ENCODE measurements at regions not wholly inside any gene's neighbourhood (a gene's known extent, or its start where the extent isn't known, plus 50 kb on each side); places are given as distances from the start of the nearest gene placed in this dataset.

DNA sequence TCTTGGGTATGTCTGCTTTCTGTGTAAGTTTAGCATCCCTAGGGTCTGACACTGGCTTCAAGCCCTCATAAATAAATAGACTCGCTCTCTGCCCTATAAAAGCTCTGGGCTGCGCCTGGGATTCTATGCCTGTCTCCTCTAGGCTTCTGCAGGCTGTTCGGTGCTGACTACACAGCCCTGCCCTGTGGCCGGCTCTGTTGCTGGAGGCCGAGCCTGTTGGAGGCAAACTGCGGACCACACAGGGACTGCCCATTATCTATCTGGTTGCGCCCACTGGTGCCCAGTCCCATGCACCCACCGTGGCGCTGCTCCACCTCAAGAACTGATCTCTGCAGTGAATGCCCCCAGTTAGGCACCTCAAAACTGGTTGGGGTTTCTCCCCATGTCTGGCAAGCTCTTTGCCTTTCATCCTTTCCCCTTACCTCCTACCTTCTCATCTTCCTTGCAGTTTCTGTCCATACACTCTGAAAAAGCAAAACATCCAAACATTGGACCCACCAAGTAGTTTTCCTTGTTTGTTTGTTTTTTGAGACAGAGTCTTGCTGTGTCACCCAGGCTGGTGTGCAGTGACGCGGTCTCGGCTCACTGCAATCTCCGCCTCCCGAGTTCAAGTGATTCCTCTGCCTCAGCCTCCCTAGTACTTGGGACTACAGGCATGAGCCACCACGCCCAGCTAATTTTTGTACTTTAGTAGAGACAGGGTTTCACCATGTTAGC, 207.2 kb downstream of the ERCC6L2 start:
- TF ChIP-seq, protein P1, sequence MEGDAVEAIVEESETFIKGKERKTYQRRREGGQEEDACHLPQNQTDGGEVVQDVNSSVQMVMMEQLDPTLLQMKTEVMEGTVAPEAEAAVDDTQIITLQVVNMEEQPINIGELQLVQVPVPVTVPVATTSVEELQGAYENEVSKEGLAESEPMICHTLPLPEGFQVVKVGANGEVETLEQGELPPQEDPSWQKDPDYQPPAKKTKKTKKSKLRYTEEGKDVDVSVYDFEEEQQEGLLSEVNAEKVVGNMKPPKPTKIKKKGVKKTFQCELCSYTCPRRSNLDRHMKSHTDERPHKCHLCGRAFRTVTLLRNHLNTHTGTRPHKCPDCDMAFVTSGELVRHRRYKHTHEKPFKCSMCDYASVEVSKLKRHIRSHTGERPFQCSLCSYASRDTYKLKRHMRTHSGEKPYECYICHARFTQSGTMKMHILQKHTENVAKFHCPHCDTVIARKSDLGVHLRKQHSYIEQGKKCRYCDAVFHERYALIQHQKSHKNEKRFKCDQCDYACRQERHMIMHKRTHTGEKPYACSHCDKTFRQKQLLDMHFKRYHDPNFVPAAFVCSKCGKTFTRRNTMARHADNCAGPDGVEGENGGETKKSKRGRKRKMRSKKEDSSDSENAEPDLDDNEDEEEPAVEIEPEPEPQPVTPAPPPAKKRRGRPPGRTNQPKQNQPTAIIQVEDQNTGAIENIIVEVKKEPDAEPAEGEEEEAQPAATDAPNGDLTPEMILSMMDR (IDR thresholded peaks at IDR 0.05) = no peak
- TF ChIP-seq POLR2AphosphoS5 (IDR thresholded peaks at IDR 0.05) (no peak), POLR2A (IDR thresholded peaks at IDR 0.05) (no peak)
